ENCODE measurements at regions not wholly inside any gene's neighbourhood (a gene's known extent, or its start where the extent isn't known, plus 50 kb on each side); places are given as distances from the start of the nearest gene placed in this dataset.

DNA sequence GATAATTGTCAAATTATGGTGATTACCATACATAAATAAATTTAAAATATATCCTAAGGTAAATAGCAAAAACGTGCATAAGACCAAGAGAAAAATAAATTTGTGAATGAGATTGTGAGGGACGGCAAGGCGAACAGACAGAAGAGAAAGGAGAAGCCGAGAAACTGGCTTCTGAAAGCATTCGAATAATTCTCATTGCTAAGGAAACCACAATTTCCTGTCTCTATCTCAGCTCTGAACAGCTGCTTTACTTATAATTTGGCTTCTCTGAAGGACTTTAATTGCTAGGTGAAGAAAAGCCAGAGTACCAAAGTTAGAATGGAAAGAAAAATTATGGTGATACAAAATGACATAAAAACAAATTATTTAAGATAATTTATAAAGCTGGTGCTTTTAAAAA is 79.0 kb upstream of the RGS17 start:
- H3K4me3 ChIP-seq (ENCODE audit: low read length) = no peak overlapping the region
- no peaks in the 10 kb centered on the region for H3K79me2 ChIP-seq (replicated peaks; ENCODE audit: insufficient read depth, low read length)
- H3K36me3 ChIP-seq (ENCODE audit: insufficient read depth, low read length) = no peaks in the 10 kb centered on the region
- no peaks in the 10 kb centered on the region for H3K9me2 ChIP-seq (ENCODE audit: insufficient read depth, low read length)
- H3K9me3 ChIP-seq (ENCODE audit: low read length) = no peaks in the 10 kb centered on the region
- H3K27me3 ChIP-seq (ENCODE audit: insufficient read depth, low read depth, low read length) = no peaks in the 10 kb centered on the region
- TF ChIP-seq EP300 (conservative IDR thresholded peaks at IDR 0.05; ENCODE audit: poor library complexity, severe bottlenecking) = no peak
- TF ChIP-seq, protein P1, sequence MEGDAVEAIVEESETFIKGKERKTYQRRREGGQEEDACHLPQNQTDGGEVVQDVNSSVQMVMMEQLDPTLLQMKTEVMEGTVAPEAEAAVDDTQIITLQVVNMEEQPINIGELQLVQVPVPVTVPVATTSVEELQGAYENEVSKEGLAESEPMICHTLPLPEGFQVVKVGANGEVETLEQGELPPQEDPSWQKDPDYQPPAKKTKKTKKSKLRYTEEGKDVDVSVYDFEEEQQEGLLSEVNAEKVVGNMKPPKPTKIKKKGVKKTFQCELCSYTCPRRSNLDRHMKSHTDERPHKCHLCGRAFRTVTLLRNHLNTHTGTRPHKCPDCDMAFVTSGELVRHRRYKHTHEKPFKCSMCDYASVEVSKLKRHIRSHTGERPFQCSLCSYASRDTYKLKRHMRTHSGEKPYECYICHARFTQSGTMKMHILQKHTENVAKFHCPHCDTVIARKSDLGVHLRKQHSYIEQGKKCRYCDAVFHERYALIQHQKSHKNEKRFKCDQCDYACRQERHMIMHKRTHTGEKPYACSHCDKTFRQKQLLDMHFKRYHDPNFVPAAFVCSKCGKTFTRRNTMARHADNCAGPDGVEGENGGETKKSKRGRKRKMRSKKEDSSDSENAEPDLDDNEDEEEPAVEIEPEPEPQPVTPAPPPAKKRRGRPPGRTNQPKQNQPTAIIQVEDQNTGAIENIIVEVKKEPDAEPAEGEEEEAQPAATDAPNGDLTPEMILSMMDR (IDR thresholded peaks at IDR 0.05; ENCODE audit: poor library complexity, severe bottlenecking) = no peak
- TF ChIP-seq POLR2AphosphoS5 (IDR thresholded peaks at IDR 0.05) = no peak
- no peak for TF ChIP-seq TAF1 (IDR thresholded peaks at IDR 0.05; ENCODE audit: low read depth)
- TF ChIP-seq SMC3 (conservative IDR thresholded peaks at IDR 0.05; ENCODE audit: poor library complexity) = no peak
- no peak for TF ChIP-seq MXI1 (conservative IDR thresholded peaks at IDR 0.05; ENCODE audit: poor library complexity, severe bottlenecking)
- TF ChIP-seq, protein P2, sequence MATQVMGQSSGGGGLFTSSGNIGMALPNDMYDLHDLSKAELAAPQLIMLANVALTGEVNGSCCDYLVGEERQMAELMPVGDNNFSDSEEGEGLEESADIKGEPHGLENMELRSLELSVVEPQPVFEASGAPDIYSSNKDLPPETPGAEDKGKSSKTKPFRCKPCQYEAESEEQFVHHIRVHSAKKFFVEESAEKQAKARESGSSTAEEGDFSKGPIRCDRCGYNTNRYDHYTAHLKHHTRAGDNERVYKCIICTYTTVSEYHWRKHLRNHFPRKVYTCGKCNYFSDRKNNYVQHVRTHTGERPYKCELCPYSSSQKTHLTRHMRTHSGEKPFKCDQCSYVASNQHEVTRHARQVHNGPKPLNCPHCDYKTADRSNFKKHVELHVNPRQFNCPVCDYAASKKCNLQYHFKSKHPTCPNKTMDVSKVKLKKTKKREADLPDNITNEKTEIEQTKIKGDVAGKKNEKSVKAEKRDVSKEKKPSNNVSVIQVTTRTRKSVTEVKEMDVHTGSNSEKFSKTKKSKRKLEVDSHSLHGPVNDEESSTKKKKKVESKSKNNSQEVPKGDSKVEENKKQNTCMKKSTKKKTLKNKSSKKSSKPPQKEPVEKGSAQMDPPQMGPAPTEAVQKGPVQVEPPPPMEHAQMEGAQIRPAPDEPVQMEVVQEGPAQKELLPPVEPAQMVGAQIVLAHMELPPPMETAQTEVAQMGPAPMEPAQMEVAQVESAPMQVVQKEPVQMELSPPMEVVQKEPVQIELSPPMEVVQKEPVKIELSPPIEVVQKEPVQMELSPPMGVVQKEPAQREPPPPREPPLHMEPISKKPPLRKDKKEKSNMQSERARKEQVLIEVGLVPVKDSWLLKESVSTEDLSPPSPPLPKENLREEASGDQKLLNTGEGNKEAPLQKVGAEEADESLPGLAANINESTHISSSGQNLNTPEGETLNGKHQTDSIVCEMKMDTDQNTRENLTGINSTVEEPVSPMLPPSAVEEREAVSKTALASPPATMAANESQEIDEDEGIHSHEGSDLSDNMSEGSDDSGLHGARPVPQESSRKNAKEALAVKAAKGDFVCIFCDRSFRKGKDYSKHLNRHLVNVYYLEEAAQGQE (IDR thresholded peaks at IDR 0.05; ENCODE audit: borderline replicate concordance) = no peak
- no peak for TF ChIP-seq RAD21 (conservative IDR thresholded peaks at IDR 0.05)
- TF ChIP-seq EZH2 (IDR thresholded peaks at IDR 0.05; ENCODE audit: borderline replicate concordance, insufficient read depth, low read length, poor library complexity, severe bottlenecking) = no peak
- H3K9ac ChIP-seq (ENCODE audit: low read length) = no peak overlapping the region
- no peak overlapping the region for H3K27ac ChIP-seq (ENCODE audit: low read length)
- no peak overlapping the region for H2AFZ ChIP-seq (ENCODE audit: low read depth, low read length)
- H4K20me1 ChIP-seq (ENCODE audit: insufficient read depth) = no peaks in the 10 kb centered on the region
- H3K4me2 ChIP-seq (ENCODE audit: low read length) = no peak overlapping the region
- no peaks in the 10 kb centered on the region for H3F3A ChIP-seq (ENCODE audit: insufficient read depth, low read length, poor library complexity, severe bottlenecking)

DNA sequence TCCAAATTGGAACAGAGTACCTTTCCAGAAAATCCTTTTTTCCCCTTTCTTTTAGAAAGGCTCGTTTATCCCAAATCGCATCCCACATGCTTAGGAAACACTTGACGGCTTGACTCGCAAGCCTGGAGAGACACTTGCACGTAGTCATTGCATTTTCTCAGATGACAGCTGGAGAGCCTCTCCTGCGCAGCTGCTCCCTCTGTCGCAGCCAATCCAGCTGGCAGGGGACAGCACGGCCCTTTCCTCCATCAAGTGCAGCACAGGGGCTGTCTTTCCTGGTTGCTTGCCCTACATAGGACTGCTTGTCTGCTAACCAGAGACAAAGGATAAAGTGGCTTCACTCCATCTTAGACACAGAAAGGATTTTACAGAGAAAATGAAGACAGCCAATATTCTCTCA is 77.6 kb upstream of the RGS17 start:
- Histone ChIP-seq H3K79me2 (replicated peaks; ENCODE audit: insufficient read depth, low read length) (no peaks in the 10 kb centered on the region), H3K4me3 (ENCODE audit: low read length) (no peak overlapping the region), H4K20me1 (ENCODE audit: insufficient read depth) (no peaks in the 10 kb centered on the region), H3K9me2 (ENCODE audit: insufficient read depth, low read length) (no peaks in the 10 kb centered on the region), H3K9ac (ENCODE audit: low read length) (no peak overlapping the region), H3K36me3 (ENCODE audit: insufficient read depth, low read length) (no peaks in the 10 kb centered on the region), H2AFZ (ENCODE audit: low read depth, low read length) (no peak overlapping the region), H3F3A (ENCODE audit: insufficient read depth, low read length, poor library complexity, severe bottlenecking) (no peaks in the 10 kb centered on the region), H3K9me3 (ENCODE audit: low read length) (no peaks in the 10 kb centered on the region), H3K4me2 (ENCODE audit: low read length) (no peak overlapping the region), H3K27ac (ENCODE audit: low read length) (no peak overlapping the region), H3K27me3 (ENCODE audit: insufficient read depth, low read depth, low read length) (no peaks in the 10 kb centered on the region)
- no peak for TF ChIP-seq RAD21 (conservative IDR thresholded peaks at IDR 0.05)
- TF ChIP-seq, protein P1 (IDR thresholded peaks at IDR 0.05; ENCODE audit: poor library complexity, severe bottlenecking) = no peak
- TF ChIP-seq SMC3 (conservative IDR thresholded peaks at IDR 0.05; ENCODE audit: poor library complexity) = no peak
- TF ChIP-seq, protein P2 (IDR thresholded peaks at IDR 0.05; ENCODE audit: borderline replicate concordance) = no peak
- TF ChIP-seq POLR2AphosphoS5 (IDR thresholded peaks at IDR 0.05) = no peak
- no peak for TF ChIP-seq EP300 (conservative IDR thresholded peaks at IDR 0.05; ENCODE audit: poor library complexity, severe bottlenecking)
- no peak for TF ChIP-seq EZH2 (IDR thresholded peaks at IDR 0.05; ENCODE audit: borderline replicate concordance, insufficient read depth, low read length, poor library complexity, severe bottlenecking)
- TF ChIP-seq MXI1 (conservative IDR thresholded peaks at IDR 0.05; ENCODE audit: poor library complexity, severe bottlenecking) = no peak
- TF ChIP-seq TAF1 (IDR thresholded peaks at IDR 0.05; ENCODE audit: low read depth) = no peak

All from neural cell (in vitro differentiated cells).